Activated CD4-positive, alpha-beta T cell treated with anti-CD3 and anti-CD28 coated beads for 36 hours (primary cell): ENCODE measurements at regions not wholly inside any gene's neighbourhood (a gene's known extent, or its start where the extent isn't known, plus 50 kb on each side); places are given as distances from the start of the nearest gene placed in this dataset.
"Not testable (repeated sequence)": the region's sequence is repeated elsewhere in the genome, so short reads cannot be mapped to it uniquely, and the experiment has no call there.

Experiments used
- ATAC-seq: fragments of 200-7000 bp; cut with Tn5 transposase; one replicate; pipeline ENCODE4 v1.10.0; 2021; ENCODE audit warnings: mild to moderate bottlenecking, moderate library complexity
- CTCF ChIA-PET: fragments of 350-600 bp; sonication (Branson Sonifier 250); formaldehyde crosslinking; loops from one replicate; lab custom pipeline; 2021; ENCODE audit warnings: antibody characterized with exemption; lab: Charles Lee
- POLR2A ChIA-PET: fragments of 350-600 bp; sonication (Branson Sonifier 250); formaldehyde crosslinking; loops from one replicate; lab custom pipeline; 2021; ENCODE audit warnings: antibody characterized with exemption, inconsistent platforms; lab: Charles Lee
- DNase-seq: peaks from one replicate; pipeline ENCODE4 v3.0.0-alpha.2; 2020
- H3K27ac Mint-ChIP-seq: one replicate; pipeline ENCODE4 v1.8.0; 2021; ENCODE audit warnings: mixed read lengths
- H3K27me3 Mint-ChIP-seq: one replicate; pipeline ENCODE4 v1.8.0; 2021; ENCODE audit warnings: mixed read lengths
- H3K36me3 Mint-ChIP-seq: one replicate; pipeline ENCODE4 v1.8.0; 2021; ENCODE audit warnings: low read depth, mixed read lengths
- H3K4me1 Mint-ChIP-seq: one replicate; pipeline ENCODE4 v1.8.0; 2021; ENCODE audit warnings: mixed read lengths
- H3K4me3 Mint-ChIP-seq: one replicate; pipeline ENCODE4 v1.8.0; 2021; ENCODE audit warnings: mild to moderate bottlenecking, moderate library complexity, mixed read lengths
- H3K9me3 Mint-ChIP-seq: one replicate; pipeline ENCODE4 v1.8.0; 2021; ENCODE audit warnings: low read depth, mixed read lengths
- intact Hi-C, 2 experiments: fragments of 100-400 bp; cut with DNase I in 1 of 2; cut with micrococcal nuclease in 1 of 2; formaldehyde crosslinking; loops; one replicate each; pipeline versions ENCODE4 v1.14.2 to v1.15.1; 2022 to 2024; cut with DNase I, micrococcal nuclease

- H3K4me3 Mint-ChIP-seq = no peak overlapping the region
- ChIA-PET POLR2A (no interaction called here), CTCF (no interaction called here)
- intact Hi-C loops = no loop called here
- H3K27ac Mint-ChIP-seq = no peak overlapping the region
- no peaks in the 10 kb centered on the region for H3K4me1 Mint-ChIP-seq
- ATAC-seq (no peak), DNase-seq (no peak)
- H3K27me3 Mint-ChIP-seq = peaks cover 2% of the 10 kb centered on the region
- no peaks in the 10 kb centered on the region for H3K9me3 Mint-ChIP-seq
- H3K36me3 Mint-ChIP-seq = no peaks in the 10 kb centered on the region
Observed at GRCh38 chr22:47352920-47353700, 590.7 kb downstream of the TBC1D22A start.

GRCh38 chr22:47351836-47352579 lies 589.6 kb downstream of the TBC1D22A start:
- Mint-ChIP-seq H3K27me3 (peaks cover 2% of the 10 kb centered on the region), H3K27ac (no peak overlapping the region), H3K4me3 (no peak overlapping the region), H3K36me3 (no peaks in the 10 kb centered on the region), H3K9me3 (no peaks in the 10 kb centered on the region), H3K4me1 (no peaks in the 10 kb centered on the region)
- intact Hi-C loops = no loop called here
- CTCF ChIA-PET = no interaction called here
- ATAC-seq (no peak), DNase-seq (no peak)
- POLR2A ChIA-PET = no interaction called here

DNA sequence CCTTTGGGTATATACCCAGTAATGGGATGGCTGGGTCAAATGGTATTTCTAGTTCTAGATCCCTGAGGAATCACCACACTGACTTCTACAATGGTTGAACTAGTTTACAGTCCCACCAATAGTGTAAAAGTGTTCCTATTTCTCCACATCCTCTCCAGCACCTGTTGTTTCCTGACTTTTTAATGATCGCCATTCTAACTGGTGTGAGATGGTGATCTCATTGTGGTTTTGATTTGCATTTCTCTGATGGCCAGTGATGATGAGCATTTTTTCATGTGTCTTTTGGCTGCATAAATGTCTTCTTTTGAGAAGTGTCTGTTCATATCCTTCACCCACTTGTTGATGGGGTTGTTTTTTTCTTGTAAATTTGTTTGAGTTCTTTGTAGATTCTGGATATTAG lies 583.8 kb downstream of the TBC1D22A start:
- H3K4me1 Mint-ChIP-seq, ATAC-seq, POLR2A ChIA-PET, H3K27ac Mint-ChIP-seq, H3K9me3 Mint-ChIP-seq, H3K4me3 Mint-ChIP-seq, H3K36me3 Mint-ChIP-seq, CTCF ChIA-PET, DNase-seq, intact Hi-C loops, H3K27me3 Mint-ChIP-seq: not testable (repeated sequence)

- ATAC-seq (no peak), DNase-seq (no peak)
- no peaks in the 10 kb centered on the region for H3K27me3 Mint-ChIP-seq
- no peak overlapping the region for H3K4me3 Mint-ChIP-seq
- H3K9me3 Mint-ChIP-seq = no peaks in the 10 kb centered on the region
- no peaks in the 10 kb centered on the region for H3K4me1 Mint-ChIP-seq
- H3K27ac Mint-ChIP-seq = no peak overlapping the region
- ChIA-PET POLR2A (no interaction called here), CTCF (no interaction called here)
- H3K36me3 Mint-ChIP-seq = no peaks in the 10 kb centered on the region
- intact Hi-C loops = no loop called here
Observed at GRCh38 chr22:47345025-47345424, 582.6 kb downstream of the TBC1D22A start.

DNA sequence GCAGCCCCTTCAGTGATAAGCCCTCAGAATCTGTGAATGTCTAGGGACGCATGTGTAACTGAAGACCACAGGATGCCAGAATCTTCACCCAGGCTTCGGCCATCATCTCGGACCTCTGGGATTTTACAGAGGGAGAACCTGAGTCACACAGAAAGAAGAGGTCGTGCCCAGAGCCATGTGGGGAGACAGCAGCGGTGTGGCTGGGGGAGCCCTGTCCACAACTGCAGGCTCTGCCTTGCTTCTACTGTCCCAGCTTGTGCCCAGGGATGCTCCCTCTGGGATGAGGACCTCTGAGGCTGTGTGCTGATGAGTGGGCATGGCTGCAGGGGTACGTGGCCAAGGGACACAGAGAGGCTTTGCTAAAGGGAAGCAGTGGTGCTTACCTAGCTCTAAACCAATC lies 582.0 kb downstream of the TBC1D22A start:
- peaks cover 4% of the 10 kb centered on the region for H3K27me3 Mint-ChIP-seq
- no peak overlapping the region for H3K27ac Mint-ChIP-seq
- POLR2A ChIA-PET = interaction anchor here (0.7 kb wide), 1 partner anchor 490 kb away, joined by 3 read pairs; no protein-coding TSS in a partner anchor
- no peaks in the 10 kb centered on the region for H3K36me3 Mint-ChIP-seq
- H3K4me1 Mint-ChIP-seq = no peaks in the 10 kb centered on the region
- no peak for DNase-seq
- ATAC-seq = no peak
- intact Hi-C loops = no loop called here
- no peaks in the 10 kb centered on the region for H3K9me3 Mint-ChIP-seq
- H3K4me3 Mint-ChIP-seq = no peak overlapping the region
- CTCF ChIA-PET = interaction anchor here (0.6 kb wide), 1 partner anchor 162 kb away, joined by 3 read pairs; no protein-coding TSS in a partner anchor

DNA sequence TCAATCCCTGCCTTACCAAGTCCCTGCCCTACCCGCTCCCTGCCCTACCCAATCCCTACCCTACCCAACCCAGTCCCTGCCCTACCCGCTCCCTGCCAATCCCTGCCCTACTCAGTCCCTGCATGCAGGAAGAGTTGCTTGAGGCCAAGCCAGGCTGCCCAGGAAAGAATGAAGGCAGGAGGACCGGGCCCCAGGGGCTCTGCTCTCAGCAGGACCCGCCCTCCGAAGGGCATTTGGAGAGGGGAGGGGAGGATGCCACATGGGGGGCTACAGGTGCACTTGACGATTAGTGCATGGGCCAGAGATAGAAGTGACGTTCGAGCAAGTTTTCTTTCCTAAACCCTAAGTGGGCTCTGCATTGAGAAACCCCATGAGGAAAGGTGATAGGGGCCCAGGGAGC lies 581.2 kb downstream of the TBC1D22A start:
- H3K27me3 Mint-ChIP-seq = peaks cover 4% of the 10 kb centered on the region
- no peak overlapping the region for H3K27ac Mint-ChIP-seq
- POLR2A ChIA-PET = no interaction called here
- CTCF ChIA-PET = no interaction called here
- ATAC-seq = no peak
- no peaks in the 10 kb centered on the region for H3K9me3 Mint-ChIP-seq
- no peak for DNase-seq
- no peak overlapping the region for H3K4me3 Mint-ChIP-seq
- H3K36me3 Mint-ChIP-seq = no peaks in the 10 kb centered on the region
- H3K4me1 Mint-ChIP-seq = no peaks in the 10 kb centered on the region
- intact Hi-C loops = no loop called here

- peaks cover 4% of the 10 kb centered on the region for H3K27me3 Mint-ChIP-seq
- CTCF ChIA-PET = no interaction called here
- intact Hi-C loops = no loop called here
- H3K4me1 Mint-ChIP-seq = no peaks in the 10 kb centered on the region
- ATAC-seq (no peak), DNase-seq (no peak)
- no peaks in the 10 kb centered on the region for H3K36me3 Mint-ChIP-seq
- H3K9me3 Mint-ChIP-seq = no peaks in the 10 kb centered on the region
- no peak overlapping the region for H3K27ac Mint-ChIP-seq
- H3K4me3 Mint-ChIP-seq = no peak overlapping the region
- POLR2A ChIA-PET = no interaction called here
Observed at GRCh38 chr22:47342446-47342845, 580.0 kb downstream of the TBC1D22A start.

- ATAC-seq (no peak), DNase-seq (no peak)
- no peaks in the 10 kb centered on the region for H3K4me1 Mint-ChIP-seq
- no peak overlapping the region for H3K27ac Mint-ChIP-seq
- H3K36me3 Mint-ChIP-seq = no peaks in the 10 kb centered on the region
- no peak overlapping the region for H3K4me3 Mint-ChIP-seq
- POLR2A ChIA-PET = interaction anchor here (0.5 kb wide), 1 partner anchor 517 kb away, joined by 6 read pairs; no protein-coding TSS in a partner anchor
- intact Hi-C loops = no loop called here
- H3K27me3 Mint-ChIP-seq = peaks cover 4% of the 10 kb centered on the region
- CTCF ChIA-PET = no interaction called here
- H3K9me3 Mint-ChIP-seq = no peaks in the 10 kb centered on the region
Observed at GRCh38 chr22:47341464-47341863, 579.0 kb downstream of the TBC1D22A start.

GRCh38 chr22:47340851-47341436 lies 578.5 kb downstream of the TBC1D22A start:
- Mint-ChIP-seq H3K9me3 (peaks cover 3% of the 10 kb centered on the region), H3K27ac (no peak overlapping the region), H3K4me1 (no peaks in the 10 kb centered on the region), H3K36me3 (no peaks in the 10 kb centered on the region), H3K27me3 (peaks cover 5% of the 10 kb centered on the region), H3K4me3 (no peak overlapping the region)
- DNase-seq (no peak), ATAC-seq (no peak)
- ChIA-PET CTCF (no interaction called here), POLR2A (no interaction called here)
- intact Hi-C loops = no loop called here

- Mint-ChIP-seq H3K27me3 (peaks cover 9% of the 10 kb centered on the region), H3K4me3 (no peak overlapping the region), H3K27ac (no peak overlapping the region), H3K9me3 (peaks cover 5% of the 10 kb centered on the region), H3K36me3 (no peaks in the 10 kb centered on the region), H3K4me1 (no peaks in the 10 kb centered on the region)
- POLR2A ChIA-PET = no interaction called here
- intact Hi-C loops = no loop called here
- no peak for ATAC-seq
- no peak for DNase-seq
- CTCF ChIA-PET = no interaction called here
Observed at GRCh38 chr22:47337161-47337621, 574.7 kb downstream of the TBC1D22A start.

GRCh38 chr22:47335958-47336357 lies 573.5 kb downstream of the TBC1D22A start:
- Mint-ChIP-seq H3K27me3 (peaks cover 14% of the 10 kb centered on the region), H3K4me3 (no peak overlapping the region), H3K27ac (no peak overlapping the region), H3K4me1 (no peaks in the 10 kb centered on the region), H3K9me3 (peaks cover 5% of the 10 kb centered on the region), H3K36me3 (no peaks in the 10 kb centered on the region)
- DNase-seq = no peak
- ATAC-seq = no peak
- ChIA-PET CTCF (interaction anchor here (0.6 kb wide), 1 partner anchor 142 kb away, joined by 3 read pairs; no protein-coding TSS in a partner anchor), POLR2A (no interaction called here)
- intact Hi-C loops = no loop called here
